ENCODE measurements at regions not wholly inside any gene's neighbourhood (a gene's known extent, or its start where the extent isn't known, plus 50 kb on each side); places are given as distances from the start of the nearest gene placed in this dataset.

DNA sequence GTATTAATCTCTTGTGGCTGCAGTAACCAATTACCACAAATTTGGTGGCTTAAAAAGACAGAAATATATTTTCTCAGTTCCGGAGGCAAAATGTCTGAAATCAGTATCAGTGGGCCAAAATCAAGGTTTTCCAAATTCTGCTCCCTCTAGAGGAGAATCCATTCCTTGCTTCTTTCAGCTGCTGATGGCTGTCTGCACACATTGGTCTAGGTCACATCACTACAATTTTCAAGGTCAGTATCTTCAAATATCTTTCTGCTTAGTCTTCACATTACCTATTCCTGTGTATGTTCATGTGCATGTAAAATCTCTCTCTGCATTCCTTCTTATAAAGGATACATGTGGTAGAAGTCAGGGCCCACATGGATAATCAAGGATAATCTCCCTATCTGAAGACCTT is 999.4 kb downstream of the KCNT2 start:
- no peaks in the 10 kb centered on the region for H3K4me1 ChIP-seq
- DNase-seq: no peak
- no peak overlapping the region for H3K27ac ChIP-seq
- no peak overlapping the region for H3K4me3 ChIP-seq
- TF ChIP-seq, protein P1, sequence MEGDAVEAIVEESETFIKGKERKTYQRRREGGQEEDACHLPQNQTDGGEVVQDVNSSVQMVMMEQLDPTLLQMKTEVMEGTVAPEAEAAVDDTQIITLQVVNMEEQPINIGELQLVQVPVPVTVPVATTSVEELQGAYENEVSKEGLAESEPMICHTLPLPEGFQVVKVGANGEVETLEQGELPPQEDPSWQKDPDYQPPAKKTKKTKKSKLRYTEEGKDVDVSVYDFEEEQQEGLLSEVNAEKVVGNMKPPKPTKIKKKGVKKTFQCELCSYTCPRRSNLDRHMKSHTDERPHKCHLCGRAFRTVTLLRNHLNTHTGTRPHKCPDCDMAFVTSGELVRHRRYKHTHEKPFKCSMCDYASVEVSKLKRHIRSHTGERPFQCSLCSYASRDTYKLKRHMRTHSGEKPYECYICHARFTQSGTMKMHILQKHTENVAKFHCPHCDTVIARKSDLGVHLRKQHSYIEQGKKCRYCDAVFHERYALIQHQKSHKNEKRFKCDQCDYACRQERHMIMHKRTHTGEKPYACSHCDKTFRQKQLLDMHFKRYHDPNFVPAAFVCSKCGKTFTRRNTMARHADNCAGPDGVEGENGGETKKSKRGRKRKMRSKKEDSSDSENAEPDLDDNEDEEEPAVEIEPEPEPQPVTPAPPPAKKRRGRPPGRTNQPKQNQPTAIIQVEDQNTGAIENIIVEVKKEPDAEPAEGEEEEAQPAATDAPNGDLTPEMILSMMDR (IDR thresholded peaks at IDR 0.05): no peak
- TF ChIP-seq POLR2A (IDR thresholded peaks at IDR 0.05): no peak
- H3K9me3 ChIP-seq: peaks cover 0 to 17% (median under 1%) of the 10 kb centered on the region in 12 donors
- H3K36me3 ChIP-seq: no peaks in the 10 kb centered on the region
- ATAC-seq: no peak
- intact Hi-C loops (cut with DNase I): no loop called here
- H3K27me3 ChIP-seq: no peaks in the 10 kb centered on the region
- WGBS, 4 donors: 84 to 90% (median 87%) methylated on average over 1 of the region's 1 CpG

DNA sequence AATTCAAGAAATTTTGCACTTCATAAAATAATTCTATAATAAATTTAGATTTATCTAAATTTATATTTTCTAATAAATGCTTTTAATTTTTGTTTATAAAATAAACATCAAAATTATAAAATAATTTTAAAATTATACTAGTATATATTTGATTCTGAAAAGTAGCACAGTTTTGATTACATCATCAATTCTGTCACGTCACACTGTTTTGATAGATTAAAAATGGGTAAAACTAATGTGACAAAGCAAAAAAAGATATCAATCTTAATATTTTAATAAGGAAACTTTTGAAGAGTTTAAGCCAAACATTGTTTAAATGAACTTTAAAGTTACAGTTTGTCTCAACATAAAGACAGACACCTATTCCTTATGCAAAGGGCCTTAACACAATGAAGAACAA is 1001.8 kb downstream of the KCNT2 start:
- ATAC-seq (no peak), DNase-seq (no peak)
- intact Hi-C loops (cut with DNase I): no loop called here
- Histone ChIP-seq H3K27me3 (no peaks in the 10 kb centered on the region), H3K4me1 (no peaks in the 10 kb centered on the region), H3K36me3 (no peaks in the 10 kb centered on the region), H3K4me3 (no peak overlapping the region), H3K27ac (no peak overlapping the region), H3K9me3 (peaks cover 0 to 15% (median 5%) of the 10 kb centered on the region in 12 donors)
- 45 to 74% (median 64%) methylated on average over 1 of the region's 1 CpG for WGBS, 4 donors
- no peak for TF ChIP-seq POLR2A (IDR thresholded peaks at IDR 0.05)
- TF ChIP-seq, protein P1 (IDR thresholded peaks at IDR 0.05): no peak

DNA sequence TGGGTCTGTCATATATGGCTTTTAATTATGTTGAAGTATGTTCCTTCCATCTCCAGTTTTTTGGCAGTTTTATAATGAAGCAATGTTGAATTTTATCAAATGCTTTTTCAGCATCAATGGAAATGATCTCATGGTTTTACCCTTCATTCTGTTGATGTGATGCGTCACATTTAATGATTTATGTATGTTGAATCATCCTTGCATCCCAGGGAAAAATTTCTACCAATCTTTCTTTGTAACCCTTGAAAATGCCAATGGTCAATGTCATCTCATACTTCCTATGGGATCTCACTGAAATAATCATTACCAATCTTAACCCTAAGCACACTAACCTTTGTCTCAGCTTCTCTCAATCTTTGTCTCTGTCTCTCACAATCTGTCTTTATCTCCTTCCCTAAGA is 1004.0 kb downstream of the KCNT2 start:
- 77 to 84% (median 81%) methylated on average over 1 of the region's 1 CpG for WGBS, 4 donors

DNA sequence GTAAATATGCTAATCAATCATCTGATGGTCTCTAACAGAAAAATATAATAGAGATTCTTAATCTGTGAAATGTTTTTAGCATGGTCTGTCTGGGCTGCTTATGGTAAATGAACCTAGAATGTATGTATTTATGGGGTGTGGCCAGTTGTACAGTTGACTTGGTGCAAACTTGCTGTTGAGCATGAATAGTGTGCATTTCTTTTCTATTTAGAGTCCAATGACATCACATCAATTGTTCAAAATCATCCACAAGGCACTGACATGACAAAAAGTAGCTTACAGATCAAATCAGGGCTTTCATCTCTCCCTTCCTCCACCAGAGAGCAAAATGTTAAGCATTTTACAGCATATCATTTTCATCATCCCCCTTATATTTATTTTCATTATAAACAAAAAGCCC is 1010.3 kb downstream of the KCNT2 start:
- ATAC-seq: no peak

More for the DNA sequence above, 1004.0 kb downstream of the KCNT2 start:
- H3K27ac ChIP-seq: no peak overlapping the region
- DNase-seq: no peak
- intact Hi-C loops (cut with DNase I): no loop called here
- ATAC-seq: no peak
- H3K36me3 ChIP-seq: no peaks in the 10 kb centered on the region
- H3K27me3 ChIP-seq: no peaks in the 10 kb centered on the region
- H3K9me3 ChIP-seq: peaks cover 0 to 15% (median 2%) of the 10 kb centered on the region in 12 donors
- H3K4me1 ChIP-seq: no peaks in the 10 kb centered on the region
- no peak overlapping the region for H3K4me3 ChIP-seq
- TF ChIP-seq, protein P1 (IDR thresholded peaks at IDR 0.05): no peak
- no peak for TF ChIP-seq POLR2A (IDR thresholded peaks at IDR 0.05)

More for the DNA sequence above, 1010.3 kb downstream of the KCNT2 start:
- TF ChIP-seq, protein P1 (IDR thresholded peaks at IDR 0.05): no peak
- TF ChIP-seq POLR2A (IDR thresholded peaks at IDR 0.05): no peak
- Histone ChIP-seq H3K9me3 (peaks cover 0 to 9% (median 0%) of the 10 kb centered on the region in 12 donors), H3K27ac (no peak overlapping the region), H3K4me3 (no peak overlapping the region), H3K36me3 (no peaks in the 10 kb centered on the region), H3K27me3 (no peaks in the 10 kb centered on the region), H3K4me1 (no peaks in the 10 kb centered on the region)
- DNase-seq: no peak
- intact Hi-C loops (cut with DNase I): no loop called here

All from heart left ventricle (tissue), 16 donors.